Liver (tissue), 3 donors: ENCODE measurements at regions not wholly inside any gene's neighbourhood (a gene's known extent, or its start where the extent isn't known, plus 50 kb on each side); places are given as distances from the start of the nearest gene placed in this dataset.

Experiments used
- ATF3 ChIP-seq: IDR thresholded peaks from 2 replicates; pipeline ENCODE4 v1.6.1; 2016; ENCODE audit warnings: antibody characterized with exemption
- CTCF ChIP-seq: fragments of 150-350 bp; IDR thresholded peaks from 2 replicates; pipeline ENCODE4 v1.5.1; 2017; ENCODE audit warnings: improper control_type of control experiment, low read depth, low read length; ENCODE audit not compliant: missing input control
- FOXA1 ChIP-seq: IDR thresholded peaks from 2 replicates; pipeline ENCODE4 v1.6.1; 2016; ENCODE audit warnings: antibody characterized with exemption
- HNF4A ChIP-seq, 2 donors: conservative IDR thresholded peaks; 2 replicates each; pipeline ENCODE4 v1.6.1; 2016; ENCODE audit warnings: antibody characterized with exemption in 2 of 2, mild to moderate bottlenecking in 2 of 2
- JUND ChIP-seq, 2 donors: IDR thresholded peaks; 2 replicates each; pipeline ENCODE4 v1.6.1; 2016; ENCODE audit warnings: antibody characterized with exemption in 2 of 2
- MAX ChIP-seq: IDR thresholded peaks from 2 replicates; pipeline ENCODE4 v1.6.1; 2016; ENCODE audit warnings: antibody characterized with exemption
- RAD21 ChIP-seq, 2 donors: IDR thresholded peaks; 2 replicates each; pipeline ENCODE4 v1.6.1; 2016; ENCODE audit warnings: antibody characterized with exemption in 2 of 2, mild to moderate bottlenecking in 2 of 2
- SP1 ChIP-seq: IDR thresholded peaks from 2 replicates; pipeline ENCODE4 v1.6.1; 2018; ENCODE audit warnings: antibody characterized with exemption, mild to moderate bottlenecking
- YY1 ChIP-seq: IDR thresholded peaks from 2 replicates; pipeline ENCODE4 v1.6.1; 2016; ENCODE audit warnings: antibody characterized with exemption, mild to moderate bottlenecking
- ZBTB33 ChIP-seq: IDR thresholded peaks from 2 replicates; pipeline ENCODE4 v1.6.1; 2016; ENCODE audit warnings: antibody characterized with exemption
- donor health status: healthy.
- donor health status: healthy.

- TF ChIP-seq ZBTB33, result no peak
- no peak for TF ChIP-seq CTCF
- no peak for TF ChIP-seq SP1
- no peak for TF ChIP-seq MAX
- no peak for TF ChIP-seq FOXA1
- TF ChIP-seq RAD21 (IDR thresholded peaks at IDR 0.05), result no peak
- no peak for TF ChIP-seq JUND (IDR thresholded peaks at IDR 0.05)
- TF ChIP-seq HNF4A (conservative IDR thresholded peaks at IDR 0.05), result no peak
- no peak for TF ChIP-seq YY1
- no peak for TF ChIP-seq ATF3
These were observed 432.1 kb downstream of the ADAM29 start for GRCh38 chr4:175350246-175350645.
